ENCODE measurements at regions not wholly inside any gene's neighbourhood (a gene's known extent, or its start where the extent isn't known, plus 50 kb on each side); places are given as distances from the start of the nearest gene placed in this dataset.
A peak's percentile ranks its signal among the peaks of the same experiment; 100 is the strongest.

GRCh38 chr2:4346628-4347027 lies 643.3 kb downstream of the DCDC2C start:
- DNase-seq (ENCODE audit: insufficient read length, low spot score) = no peak
- TF ChIP-seq, protein P1, sequence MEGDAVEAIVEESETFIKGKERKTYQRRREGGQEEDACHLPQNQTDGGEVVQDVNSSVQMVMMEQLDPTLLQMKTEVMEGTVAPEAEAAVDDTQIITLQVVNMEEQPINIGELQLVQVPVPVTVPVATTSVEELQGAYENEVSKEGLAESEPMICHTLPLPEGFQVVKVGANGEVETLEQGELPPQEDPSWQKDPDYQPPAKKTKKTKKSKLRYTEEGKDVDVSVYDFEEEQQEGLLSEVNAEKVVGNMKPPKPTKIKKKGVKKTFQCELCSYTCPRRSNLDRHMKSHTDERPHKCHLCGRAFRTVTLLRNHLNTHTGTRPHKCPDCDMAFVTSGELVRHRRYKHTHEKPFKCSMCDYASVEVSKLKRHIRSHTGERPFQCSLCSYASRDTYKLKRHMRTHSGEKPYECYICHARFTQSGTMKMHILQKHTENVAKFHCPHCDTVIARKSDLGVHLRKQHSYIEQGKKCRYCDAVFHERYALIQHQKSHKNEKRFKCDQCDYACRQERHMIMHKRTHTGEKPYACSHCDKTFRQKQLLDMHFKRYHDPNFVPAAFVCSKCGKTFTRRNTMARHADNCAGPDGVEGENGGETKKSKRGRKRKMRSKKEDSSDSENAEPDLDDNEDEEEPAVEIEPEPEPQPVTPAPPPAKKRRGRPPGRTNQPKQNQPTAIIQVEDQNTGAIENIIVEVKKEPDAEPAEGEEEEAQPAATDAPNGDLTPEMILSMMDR (IDR thresholded peaks at IDR 0.05; ENCODE audit: insufficient read depth, missing control alignments) = no peak
- FAIRE-seq = no peak

DNA sequence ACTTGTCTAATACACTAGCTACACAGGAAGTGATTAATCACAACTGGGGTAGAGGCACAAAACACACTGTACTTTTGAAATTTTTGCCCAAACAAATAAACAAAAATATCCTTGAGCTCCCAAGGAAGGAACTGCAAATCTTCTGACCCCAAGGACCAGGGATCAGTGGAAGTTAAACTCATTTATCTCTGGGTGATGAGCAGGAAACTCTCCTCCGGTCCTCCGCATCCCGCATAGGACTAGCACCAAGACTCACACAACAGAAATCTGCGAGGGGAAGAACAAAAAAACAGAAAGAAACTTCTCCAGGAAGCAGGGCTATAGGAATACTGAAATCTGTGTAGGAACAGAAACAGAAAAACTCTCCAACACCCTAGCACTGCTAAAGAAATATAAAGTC lies 650.3 kb downstream of the DCDC2C start:
- TF ChIP-seq, protein P1 (IDR thresholded peaks at IDR 0.05; ENCODE audit: insufficient read depth, missing control alignments) = no peak
- no peak for FAIRE-seq
- DNase-seq (ENCODE audit: insufficient read length, low spot score) = no peak

DNA sequence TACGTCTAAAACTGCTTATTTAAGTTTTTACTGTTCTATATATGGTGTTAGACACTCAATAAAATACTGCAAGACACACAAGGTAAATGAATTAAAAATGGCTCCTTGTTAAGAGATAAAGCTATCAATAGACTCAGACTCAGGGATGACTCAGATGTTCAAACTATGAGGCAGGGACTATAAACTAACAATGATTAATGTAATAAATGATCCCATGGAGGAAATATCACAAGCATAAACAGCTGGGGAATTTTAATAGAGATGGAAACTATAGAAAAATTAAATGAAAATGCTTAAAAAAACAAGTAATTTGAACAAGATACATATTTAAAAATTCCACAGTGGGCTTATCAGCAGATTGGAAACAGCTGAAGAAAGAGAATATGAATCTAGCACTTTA lies 650.8 kb downstream of the DCDC2C start:
- DNase-seq (ENCODE audit: insufficient read length, low spot score) (no peak), FAIRE-seq (no peak)
- TF ChIP-seq, protein P1 (IDR thresholded peaks at IDR 0.05; ENCODE audit: insufficient read depth, missing control alignments) = no peak

- peak; percentile 16 for DNase-seq (ENCODE audit: insufficient read length, low spot score)
- TF ChIP-seq, protein P1 (IDR thresholded peaks at IDR 0.05; ENCODE audit: insufficient read depth, missing control alignments) = peak; percentile 51
- no peak for FAIRE-seq
Measured at GRCh38 chr2:4354678-4355077, 651.3 kb downstream of the DCDC2C start.

GRCh38 chr2:4356109-4356508 lies 652.7 kb downstream of the DCDC2C start:
- FAIRE-seq = no peak

DNA sequence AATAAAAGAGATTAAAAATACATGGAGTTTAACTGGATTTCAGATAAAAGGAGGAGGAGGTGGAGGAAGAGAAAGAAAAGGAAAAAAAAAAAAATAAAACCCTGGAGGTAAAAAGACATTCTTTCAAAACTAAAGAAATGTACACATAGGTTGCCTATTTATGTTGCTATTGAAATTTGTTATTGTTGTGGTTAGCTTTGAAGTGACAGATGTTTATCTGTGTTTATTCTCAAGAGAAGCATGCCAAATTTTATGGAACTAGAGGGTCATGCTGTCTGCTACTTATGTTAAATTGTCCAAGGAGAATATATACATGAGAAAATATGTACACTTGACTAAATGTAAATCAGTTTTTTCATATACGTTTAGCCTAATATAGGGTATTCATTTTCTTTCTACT lies 653.2 kb downstream of the DCDC2C start:
- DNase-seq (ENCODE audit: insufficient read length, low spot score) = no peak
- peak; percentile 56 for FAIRE-seq
- TF ChIP-seq, protein P1 (IDR thresholded peaks at IDR 0.05; ENCODE audit: insufficient read depth, missing control alignments) = no peak

More at GRCh38 chr2:4356109-4356508, 652.7 kb downstream of the DCDC2C start:
- no peak for DNase-seq (ENCODE audit: insufficient read length, low spot score)
- TF ChIP-seq, protein P1 (IDR thresholded peaks at IDR 0.05; ENCODE audit: insufficient read depth, missing control alignments) = no peak

- FAIRE-seq = no peak
Measured at GRCh38 chr2:4357121-4357520, 653.7 kb downstream of the DCDC2C start.

More at GRCh38 chr2:4357121-4357520, 653.7 kb downstream of the DCDC2C start:
- DNase-seq (ENCODE audit: insufficient read length, low spot score) = no peak
- TF ChIP-seq, protein P1 (IDR thresholded peaks at IDR 0.05; ENCODE audit: insufficient read depth, missing control alignments) = no peak

Data from D721Med (cell line).